ENCODE measurements at regions not wholly inside any gene's neighbourhood (a gene's known extent, or its start where the extent isn't known, plus 50 kb on each side); places are given as distances from the start of the nearest gene placed in this dataset.

DNA sequence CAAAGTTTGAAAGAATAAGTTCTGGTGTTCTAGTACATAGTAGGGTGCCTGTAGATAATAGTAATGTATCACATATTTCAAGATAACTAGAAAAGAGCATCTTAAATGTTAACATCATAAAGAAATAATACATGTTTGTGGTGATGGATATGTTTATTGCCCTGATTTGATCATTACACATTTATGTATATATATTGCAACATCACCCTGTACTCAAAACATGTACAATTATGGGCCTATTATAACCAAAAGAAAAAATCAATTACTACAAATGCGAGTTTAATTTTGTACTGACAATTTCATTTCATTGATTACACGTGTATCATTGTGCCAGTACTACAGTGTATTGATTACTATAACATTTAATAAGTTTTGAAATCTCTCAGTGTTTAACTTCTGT lies 609.2 kb upstream of the BRINP3 start:
- no peaks in the 10 kb centered on the region for H3K36me3 ChIP-seq
- no peaks in the 10 kb centered on the region for H3K4me1 ChIP-seq (ENCODE audit: control insufficient read depth in 1 of 2, insufficient read depth in 1 of 2, low read depth in 1 of 2, low read length in 1 of 2)
- H3K9me3 ChIP-seq, result no peaks in the 10 kb centered on the region
- no peak for TF ChIP-seq CTCF (IDR thresholded peaks at IDR 0.05)
- no peaks in the 10 kb centered on the region for H3K27me3 ChIP-seq
- no peak overlapping the region for H3K4me3 ChIP-seq (ENCODE audit: low read depth in 1 of 2, low read length in 1 of 2)
- no peak overlapping the region for H3K27ac ChIP-seq

DNA sequence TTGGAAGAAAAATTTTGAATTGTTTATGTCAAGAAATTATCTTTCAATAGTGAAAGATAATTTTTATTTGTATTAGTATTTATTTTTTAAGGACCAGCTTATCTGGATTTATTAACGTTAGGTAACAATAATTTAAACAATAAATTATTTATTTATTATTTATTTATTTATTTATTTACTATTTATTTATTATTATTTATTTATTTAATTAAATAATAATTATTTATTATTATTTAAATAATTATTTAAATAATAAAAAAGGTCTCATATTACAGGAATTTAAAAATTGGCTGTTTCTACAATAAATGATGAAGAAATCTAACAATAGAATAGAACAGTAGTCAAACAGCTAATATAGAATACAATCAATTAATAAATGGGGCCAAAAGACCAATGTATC lies 618.7 kb upstream of the BRINP3 start:
- Histone ChIP-seq H3K27me3 (no peaks in the 10 kb centered on the region), H3K9me3 (no peaks in the 10 kb centered on the region), H3K4me1 (ENCODE audit: control insufficient read depth in 1 of 2, insufficient read depth in 1 of 2, low read depth in 1 of 2, low read length in 1 of 2) (no peaks in the 10 kb centered on the region), H3K36me3 (no peaks in the 10 kb centered on the region), H3K27ac (no peak overlapping the region), H3K4me3 (ENCODE audit: low read depth in 1 of 2, low read length in 1 of 2) (no peak overlapping the region)
- no peak for TF ChIP-seq CTCF (IDR thresholded peaks at IDR 0.05)

DNA sequence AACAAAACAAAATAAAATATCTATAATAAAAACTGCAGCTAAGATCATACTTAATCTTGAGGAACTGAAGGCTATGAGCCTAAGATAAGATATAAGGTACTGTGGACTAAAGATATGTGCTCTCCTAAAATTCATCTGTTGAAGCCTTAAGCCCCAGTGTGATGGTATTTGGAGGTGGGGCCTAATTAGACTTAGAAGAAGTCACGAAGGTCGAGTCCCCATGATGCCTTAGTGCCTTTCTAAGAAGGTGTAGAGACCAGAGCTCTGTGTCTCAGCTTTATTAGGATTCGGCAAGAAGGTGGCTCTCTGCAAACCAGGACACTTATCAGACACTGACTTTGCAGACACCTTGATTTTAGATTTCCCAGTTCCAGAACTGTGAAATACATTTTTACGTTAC lies 622.0 kb upstream of the BRINP3 start:
- H3K36me3 ChIP-seq, result no peaks in the 10 kb centered on the region
- TF ChIP-seq CTCF (IDR thresholded peaks at IDR 0.05), result no peak
- no peaks in the 10 kb centered on the region for H3K4me1 ChIP-seq (ENCODE audit: control insufficient read depth in 1 of 2, insufficient read depth in 1 of 2, low read depth in 1 of 2, low read length in 1 of 2)
- no peak overlapping the region for H3K27ac ChIP-seq
- no peaks in the 10 kb centered on the region for H3K9me3 ChIP-seq
- no peaks in the 10 kb centered on the region for H3K27me3 ChIP-seq
- no peak overlapping the region for H3K4me3 ChIP-seq (ENCODE audit: low read depth in 1 of 2, low read length in 1 of 2)

GRCh38 chr1:191101960-191102359 lies 624.3 kb upstream of the BRINP3 start:
- no peak for TF ChIP-seq CTCF (IDR thresholded peaks at IDR 0.05)
- Histone ChIP-seq H3K9me3 (no peaks in the 10 kb centered on the region), H3K27me3 (no peaks in the 10 kb centered on the region), H3K27ac (no peak overlapping the region), H3K4me1 (ENCODE audit: control insufficient read depth in 1 of 2, insufficient read depth in 1 of 2, low read depth in 1 of 2, low read length in 1 of 2) (no peaks in the 10 kb centered on the region), H3K4me3 (ENCODE audit: low read depth in 1 of 2, low read length in 1 of 2) (no peak overlapping the region), H3K36me3 (no peaks in the 10 kb centered on the region)

- Histone ChIP-seq H3K4me1 (ENCODE audit: control insufficient read depth in 1 of 2, insufficient read depth in 1 of 2, low read depth in 1 of 2, low read length in 1 of 2) (no peaks in the 10 kb centered on the region), H3K27ac (no peak overlapping the region), H3K4me3 (ENCODE audit: low read depth in 1 of 2, low read length in 1 of 2) (no peak overlapping the region), H3K27me3 (no peaks in the 10 kb centered on the region), H3K36me3 (no peaks in the 10 kb centered on the region), H3K9me3 (no peaks in the 10 kb centered on the region)
- no peak for TF ChIP-seq CTCF (IDR thresholded peaks at IDR 0.05)
These were observed 648.3 kb upstream of the BRINP3 start for GRCh38 chr1:191125950-191126349.

DNA sequence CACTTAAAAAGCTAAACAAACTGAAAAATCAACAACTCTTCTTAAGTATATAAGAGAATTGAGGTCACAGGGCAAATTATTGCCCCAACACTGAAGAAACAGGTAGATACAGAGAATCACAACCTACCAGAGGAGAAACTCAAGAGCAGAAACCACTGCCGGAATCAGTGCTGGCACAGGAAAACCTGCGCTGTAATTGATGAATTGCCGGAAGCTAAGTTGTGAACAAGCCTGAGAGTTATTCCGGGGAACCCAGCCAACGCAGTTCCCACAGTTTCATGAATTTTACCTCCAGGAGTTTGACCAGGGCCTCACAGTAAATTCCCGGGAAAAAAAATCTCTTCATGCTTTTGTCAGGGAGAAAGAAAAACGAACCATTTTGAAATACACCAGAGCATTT lies 657.1 kb upstream of the BRINP3 start:
- Histone ChIP-seq H3K27me3 (no peaks in the 10 kb centered on the region), H3K4me3 (ENCODE audit: low read depth in 1 of 2, low read length in 1 of 2) (no peak overlapping the region), H3K4me1 (ENCODE audit: control insufficient read depth in 1 of 2, insufficient read depth in 1 of 2, low read depth in 1 of 2, low read length in 1 of 2) (no peaks in the 10 kb centered on the region), H3K27ac (no peak overlapping the region), H3K36me3 (no peaks in the 10 kb centered on the region), H3K9me3 (no peaks in the 10 kb centered on the region)
- no peak for TF ChIP-seq CTCF (IDR thresholded peaks at IDR 0.05)

Data from neutrophil (primary cell).